ENCODE measurements at regions not wholly inside any gene's neighbourhood (a gene's known extent, or its start where the extent isn't known, plus 50 kb on each side); places are given as distances from the start of the nearest gene placed in this dataset.

DNA sequence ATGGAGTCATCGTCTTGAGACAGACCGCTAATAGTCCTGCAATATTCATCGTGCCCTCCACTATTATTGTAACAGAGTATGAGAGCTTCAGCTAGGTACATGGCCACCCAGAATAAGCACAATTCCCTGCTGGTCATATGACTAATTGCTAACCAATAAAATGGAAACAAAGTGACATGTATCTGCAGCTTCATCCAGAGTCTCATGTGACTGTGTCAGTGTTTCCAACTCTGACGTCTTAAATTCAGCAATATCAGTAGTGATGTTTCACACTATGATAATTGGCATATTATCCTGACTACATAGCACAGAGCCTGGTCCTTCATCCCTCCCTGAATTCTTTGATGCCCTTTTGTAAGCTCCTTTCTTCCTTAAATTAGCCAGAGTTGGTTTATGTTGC is 167.4 kb downstream of the RPS29 start:
- intact Hi-C loops (cut with micrococcal nuclease): no loop called here
- H3K4me3 ChIP-seq (ENCODE audit: control extremely low read depth in 1 of 5, extremely low read depth in 1 of 5, insufficient read depth in 1 of 5, low read depth in 2 of 5, low read length in 4 of 5): no peak overlapping the region
- Mint-ChIP-seq H3K27me3 (peaks cover 34% of the 10 kb centered on the region), H3K4me1 (no peaks in the 10 kb centered on the region), H3K9me3 (ENCODE audit: insufficient read depth) (no peaks in the 10 kb centered on the region), H3K27ac (no peak overlapping the region), H3K4me3 (no peak overlapping the region)
- H3K79me2 ChIP-seq (ENCODE audit: control insufficient read depth, insufficient read depth, low read length): no peaks in the 10 kb centered on the region
- WGBS (ENCODE audit: insufficient coverage): no CpG with 5 or more reads among the region's 4 CpGs
- DNase-seq (no peak), ATAC-seq (ENCODE audit: low read depth) (no peak)
- TF ChIP-seq EZH2 (IDR thresholded peaks at IDR 0.05; ENCODE audit: borderline replicate concordance, insufficient read depth, low read depth, low read length, poor library complexity, severe bottlenecking): no peak
- TF ChIP-seq, protein P1, sequence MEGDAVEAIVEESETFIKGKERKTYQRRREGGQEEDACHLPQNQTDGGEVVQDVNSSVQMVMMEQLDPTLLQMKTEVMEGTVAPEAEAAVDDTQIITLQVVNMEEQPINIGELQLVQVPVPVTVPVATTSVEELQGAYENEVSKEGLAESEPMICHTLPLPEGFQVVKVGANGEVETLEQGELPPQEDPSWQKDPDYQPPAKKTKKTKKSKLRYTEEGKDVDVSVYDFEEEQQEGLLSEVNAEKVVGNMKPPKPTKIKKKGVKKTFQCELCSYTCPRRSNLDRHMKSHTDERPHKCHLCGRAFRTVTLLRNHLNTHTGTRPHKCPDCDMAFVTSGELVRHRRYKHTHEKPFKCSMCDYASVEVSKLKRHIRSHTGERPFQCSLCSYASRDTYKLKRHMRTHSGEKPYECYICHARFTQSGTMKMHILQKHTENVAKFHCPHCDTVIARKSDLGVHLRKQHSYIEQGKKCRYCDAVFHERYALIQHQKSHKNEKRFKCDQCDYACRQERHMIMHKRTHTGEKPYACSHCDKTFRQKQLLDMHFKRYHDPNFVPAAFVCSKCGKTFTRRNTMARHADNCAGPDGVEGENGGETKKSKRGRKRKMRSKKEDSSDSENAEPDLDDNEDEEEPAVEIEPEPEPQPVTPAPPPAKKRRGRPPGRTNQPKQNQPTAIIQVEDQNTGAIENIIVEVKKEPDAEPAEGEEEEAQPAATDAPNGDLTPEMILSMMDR (IDR thresholded peaks at IDR 0.05): no peak
- H4K20me1 ChIP-seq (ENCODE audit: control insufficient read depth, insufficient read depth, low read length, poor library complexity, severe bottlenecking): no peaks in the 10 kb centered on the region
- H3K4me1 ChIP-seq (ENCODE audit: control insufficient read depth in 2 of 2, insufficient read depth in 2 of 2, low read length in 2 of 2): no peaks in the 10 kb centered on the region
- H3K9me3 ChIP-seq (ENCODE audit: control extremely low read depth in 1 of 3, control insufficient read depth in 2 of 3, insufficient read depth in 1 of 3, low read length in 2 of 3): no peaks in the 10 kb centered on the region
- ChIA-PET POLR2A (no interaction called here), CTCF (no interaction called here)
- no peak overlapping the region for H3K27ac ChIP-seq (ENCODE audit: low read length in 2 of 2)
- H3K27me3 ChIP-seq (replicated peaks in 1 of 4; ENCODE audit: control extremely low read depth in 1 of 4, control insufficient read depth in 3 of 4, insufficient read depth in 4 of 4, low read length in 3 of 4): peaks cover 0 to 4% (median 0%) of the 10 kb centered on the region in 4 experiments
- no peaks in the 10 kb centered on the region for H3K36me3 ChIP-seq (replicated peaks in 1 of 2; ENCODE audit: control extremely low read depth in 1 of 2, control insufficient read depth in 1 of 2, extremely low read depth in 1 of 2, insufficient read depth in 2 of 2, low read length in 1 of 2)
- no peak overlapping the region for H3K4me2 ChIP-seq (replicated peaks; ENCODE audit: low read depth, low read length, poor library complexity, severe bottlenecking)
- no peak overlapping the region for H3K9ac ChIP-seq (ENCODE audit: low read length)
- no peak overlapping the region for H2AFZ ChIP-seq (ENCODE audit: insufficient read depth, low read depth, low read length, poor library complexity, severe bottlenecking)

DNA sequence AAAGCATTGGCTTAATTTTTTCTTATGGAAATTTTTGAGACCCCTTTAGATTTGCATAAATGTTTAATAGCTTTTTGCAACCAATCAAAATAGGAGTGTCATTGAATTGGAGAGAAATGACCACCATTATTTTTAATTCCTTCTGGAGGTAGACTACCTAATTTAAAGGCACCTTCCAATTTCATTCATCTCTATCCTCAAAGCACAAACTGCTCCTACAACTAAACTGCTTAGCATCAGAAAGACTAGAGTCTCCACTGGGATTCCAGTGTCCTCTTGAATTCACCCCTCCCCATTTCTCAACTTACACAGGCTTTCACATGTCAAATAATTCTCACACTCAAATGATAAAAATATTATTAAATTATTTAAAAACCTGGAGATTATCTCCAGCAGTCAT is 168.4 kb downstream of the RPS29 start:
- Mint-ChIP-seq H3K27ac (no peak overlapping the region), H3K4me3 (no peak overlapping the region), H3K27me3 (peaks cover 28% of the 10 kb centered on the region), H3K4me1 (no peaks in the 10 kb centered on the region), H3K9me3 (ENCODE audit: insufficient read depth) (no peaks in the 10 kb centered on the region)
- ChIA-PET POLR2A (no interaction called here), CTCF (no interaction called here)
- TF ChIP-seq, protein P1 (IDR thresholded peaks at IDR 0.05): no peak
- TF ChIP-seq EZH2 (IDR thresholded peaks at IDR 0.05; ENCODE audit: borderline replicate concordance, insufficient read depth, low read depth, low read length, poor library complexity, severe bottlenecking): no peak
- no peak overlapping the region for H3K4me3 ChIP-seq (ENCODE audit: control extremely low read depth in 1 of 5, extremely low read depth in 1 of 5, insufficient read depth in 1 of 5, low read depth in 2 of 5, low read length in 4 of 5)
- DNase-seq (no peak), ATAC-seq (ENCODE audit: low read depth) (no peak)
- no peaks in the 10 kb centered on the region for H3K36me3 ChIP-seq (replicated peaks in 1 of 2; ENCODE audit: control extremely low read depth in 1 of 2, control insufficient read depth in 1 of 2, extremely low read depth in 1 of 2, insufficient read depth in 2 of 2, low read length in 1 of 2)
- H3K27me3 ChIP-seq (replicated peaks in 1 of 4; ENCODE audit: control extremely low read depth in 1 of 4, control insufficient read depth in 3 of 4, insufficient read depth in 4 of 4, low read length in 3 of 4): no peaks in the 10 kb centered on the region
- no peak overlapping the region for H3K4me2 ChIP-seq (replicated peaks; ENCODE audit: low read depth, low read length, poor library complexity, severe bottlenecking)
- H3K9ac ChIP-seq (ENCODE audit: low read length): no peak overlapping the region
- no peaks in the 10 kb centered on the region for H3K9me3 ChIP-seq (ENCODE audit: control extremely low read depth in 1 of 3, control insufficient read depth in 2 of 3, insufficient read depth in 1 of 3, low read length in 2 of 3)
- H3K27ac ChIP-seq (ENCODE audit: low read length in 2 of 2): no peak overlapping the region
- no peaks in the 10 kb centered on the region for H3K79me2 ChIP-seq (ENCODE audit: control insufficient read depth, insufficient read depth, low read length)
- H2AFZ ChIP-seq (ENCODE audit: insufficient read depth, low read depth, low read length, poor library complexity, severe bottlenecking): no peak overlapping the region
- H4K20me1 ChIP-seq (ENCODE audit: control insufficient read depth, insufficient read depth, low read length, poor library complexity, severe bottlenecking): no peaks in the 10 kb centered on the region
- intact Hi-C loops (cut with micrococcal nuclease): no loop called here
- no peaks in the 10 kb centered on the region for H3K4me1 ChIP-seq (ENCODE audit: control insufficient read depth in 2 of 2, insufficient read depth in 2 of 2, low read length in 2 of 2)
